ENCODE measurements at regions not wholly inside any gene's neighbourhood (a gene's known extent, or its start where the extent isn't known, plus 50 kb on each side); places are given as distances from the start of the nearest gene placed in this dataset.
"Not testable (repeated sequence)": the region's sequence is repeated elsewhere in the genome, so short reads cannot be mapped to it uniquely, and the experiment has no call there.

DNA sequence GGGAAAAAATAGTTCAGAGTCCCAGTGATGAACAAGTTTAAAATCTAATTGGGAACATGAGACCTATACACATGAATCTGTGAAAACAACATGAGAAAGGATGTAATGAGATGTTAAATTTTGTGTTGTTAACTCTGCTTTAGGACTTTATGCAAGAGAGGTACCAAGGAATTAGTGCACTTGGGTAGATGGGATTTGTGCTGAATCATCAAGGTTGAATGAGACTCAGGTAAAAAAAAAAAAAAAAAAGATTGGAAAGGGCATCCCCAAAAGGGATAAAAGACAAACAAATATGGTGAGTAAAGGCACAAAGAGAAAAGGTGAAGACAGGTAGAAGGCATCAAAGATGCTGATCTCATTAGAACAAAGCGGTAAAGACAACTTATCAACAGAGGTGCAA is 644.4 kb downstream of the CBLN4 start:
- in situ Hi-C loops (cut with HindIII; ENCODE audit: low sequenced_read_pairs), result no loop called here
- DNase-seq (ENCODE audit: low spot score), result no peak

- in situ Hi-C loops (cut with HindIII; ENCODE audit: low sequenced_read_pairs), result no loop called here
- no peak for DNase-seq (ENCODE audit: low spot score)
Measured at GRCh38 chr20:55354720-55355119, 650.6 kb downstream of the CBLN4 start.

GRCh38 chr20:55353206-55353605 is 652.1 kb downstream of the CBLN4 start:
- in situ Hi-C loops (cut with HindIII; ENCODE audit: low sequenced_read_pairs), result no loop called here

GRCh38 chr20:55348223-55348622 is 657.1 kb downstream of the CBLN4 start:
- in situ Hi-C loops (cut with HindIII; ENCODE audit: low sequenced_read_pairs), result no loop called here
- no peak for DNase-seq (ENCODE audit: low spot score)

More at GRCh38 chr20:55353206-55353605, 652.1 kb downstream of the CBLN4 start:
- DNase-seq (ENCODE audit: low spot score), result no peak

DNA sequence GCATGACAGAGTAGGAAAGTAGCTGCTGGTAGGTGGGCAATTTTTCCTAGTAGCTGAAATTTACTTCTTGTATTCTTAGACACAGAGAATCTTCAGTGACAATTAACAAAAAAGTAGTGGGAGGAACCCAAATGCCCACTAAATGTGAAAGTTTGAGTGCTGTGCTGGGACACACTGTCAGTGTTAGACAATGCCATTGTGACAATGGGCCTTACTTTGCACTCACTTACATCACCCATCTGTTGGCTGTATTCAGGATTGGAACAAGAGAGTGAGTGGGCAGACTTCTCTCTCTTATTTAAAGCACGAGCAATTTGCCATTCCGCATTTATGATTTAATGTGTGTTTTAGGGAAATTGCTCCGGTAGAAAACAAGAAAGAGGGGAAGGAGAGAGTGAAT is 662.5 kb downstream of the CBLN4 start:
- in situ Hi-C loops (cut with HindIII; ENCODE audit: low sequenced_read_pairs), result no loop called here
- DNase-seq (ENCODE audit: low spot score), result no peak

DNA sequence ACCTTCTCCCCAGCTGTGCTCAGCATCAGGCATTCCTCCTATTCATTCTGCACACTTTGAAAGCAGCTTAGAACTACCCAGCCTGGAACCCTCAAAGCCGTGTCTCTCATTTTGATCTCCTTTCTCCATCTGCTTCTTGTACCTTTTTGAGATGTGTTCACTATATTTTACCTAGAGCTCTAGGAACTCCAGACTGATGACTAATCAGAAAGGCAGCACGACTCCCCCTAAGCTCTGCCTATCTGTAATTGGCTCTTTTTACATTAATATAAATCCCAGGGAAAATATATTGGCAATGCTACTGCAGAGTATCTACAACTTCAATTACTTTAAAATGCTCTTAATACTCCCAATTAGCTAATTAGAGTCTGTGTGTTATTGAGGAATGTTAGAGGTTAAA is 671.5 kb downstream of the CBLN4 start:
- DNase-seq (ENCODE audit: low spot score), result no peak
- in situ Hi-C loops (cut with HindIII; ENCODE audit: low sequenced_read_pairs), result no loop called here

DNA sequence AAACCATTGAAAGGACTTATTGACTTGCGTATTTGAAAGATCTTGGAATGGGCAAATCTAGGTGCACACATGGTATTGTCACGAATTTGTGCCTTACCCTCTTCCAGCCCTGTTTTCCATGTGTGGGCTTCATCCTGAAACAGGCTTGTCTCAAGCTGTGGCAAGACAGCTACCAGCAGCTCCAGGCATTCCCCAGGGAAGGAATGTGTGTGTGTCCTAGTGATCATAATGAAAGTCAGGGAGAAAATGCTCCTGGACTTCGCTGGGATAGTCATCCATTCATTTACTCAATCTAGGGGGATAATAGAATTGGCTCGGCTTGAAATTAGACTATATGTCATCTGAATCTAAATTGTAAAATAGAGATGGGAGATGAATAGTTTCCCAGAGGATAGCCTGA is 676.2 kb downstream of the CBLN4 start:
- in situ Hi-C loops (cut with HindIII; ENCODE audit: low sequenced_read_pairs), result no loop called here
- DNase-seq (ENCODE audit: low spot score), result no peak

GRCh38 chr20:55322745-55323144 is 682.6 kb downstream of the CBLN4 start:
- no peak for DNase-seq (ENCODE audit: low spot score)
- in situ Hi-C loops (cut with HindIII; ENCODE audit: low sequenced_read_pairs), result no loop called here

- DNase-seq (ENCODE audit: low spot score), result no peak
- in situ Hi-C loops (cut with HindIII; ENCODE audit: low sequenced_read_pairs), result no loop called here
Measured at GRCh38 chr20:55316753-55317152, 688.6 kb downstream of the CBLN4 start.

DNA sequence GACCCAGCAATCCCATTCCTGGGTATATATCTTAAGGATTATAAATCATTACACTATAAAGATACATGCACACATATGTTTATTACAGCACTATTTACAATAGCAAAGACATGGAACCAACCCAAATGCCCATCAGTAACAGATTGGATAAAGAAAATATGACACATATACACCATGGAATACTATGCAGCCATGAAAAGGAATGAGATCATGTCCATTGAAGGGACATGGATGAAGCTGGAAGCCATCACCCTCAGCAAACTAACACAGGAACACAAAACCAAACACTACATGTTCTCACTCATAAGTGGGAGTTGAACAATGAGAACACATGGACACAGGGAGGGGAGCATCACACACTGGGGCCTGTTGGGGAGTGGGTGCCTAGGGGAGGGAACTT is 694.5 kb downstream of the CBLN4 start:
- DNase-seq (ENCODE audit: low spot score); in situ Hi-C loops (cut with HindIII; ENCODE audit: low sequenced_read_pairs): not testable (repeated sequence)

GRCh38 chr20:55291261-55291660 is 714.1 kb downstream of the CBLN4 start:
- in situ Hi-C loops (cut with HindIII; ENCODE audit: low sequenced_read_pairs), result no loop called here
- no peak for DNase-seq (ENCODE audit: low spot score)

- in situ Hi-C loops (cut with HindIII; ENCODE audit: low sequenced_read_pairs), result no loop called here
- DNase-seq (ENCODE audit: low spot score), result no peak
Measured at GRCh38 chr20:55283889-55284288, 721.4 kb downstream of the CBLN4 start.

DNA sequence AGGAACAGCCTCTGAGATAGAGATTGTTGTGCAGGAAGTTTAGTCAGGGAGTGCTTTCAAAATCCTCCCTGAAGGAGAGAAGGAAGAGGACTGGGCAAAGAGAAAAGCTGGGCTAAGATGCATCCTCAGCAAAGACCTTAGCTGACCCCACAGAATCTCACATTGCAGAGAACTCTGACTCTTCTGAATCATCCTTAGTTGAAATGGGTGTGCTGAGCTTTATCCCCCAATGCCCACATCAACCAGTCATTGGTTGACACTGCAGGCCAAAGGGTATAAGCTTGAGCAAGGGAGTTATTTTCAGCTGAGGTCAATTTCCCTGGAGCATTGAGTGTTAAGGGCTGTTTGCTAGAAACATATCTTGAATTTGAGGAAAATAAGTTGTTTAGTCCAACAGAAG is 732.2 kb downstream of the CBLN4 start:
- no peak for DNase-seq (ENCODE audit: low spot score)
- in situ Hi-C loops (cut with HindIII; ENCODE audit: low sequenced_read_pairs), result no loop called here

- in situ Hi-C loops (cut with HindIII; ENCODE audit: low sequenced_read_pairs), result no loop called here
- no peak for DNase-seq (ENCODE audit: low spot score)
Measured at GRCh38 chr20:55271371-55271770, 733.9 kb downstream of the CBLN4 start.

- in situ Hi-C loops (cut with HindIII; ENCODE audit: low sequenced_read_pairs), result no loop called here
- no peak for DNase-seq (ENCODE audit: low spot score)
Measured at GRCh38 chr20:55269913-55270312, 735.4 kb downstream of the CBLN4 start.

DNA sequence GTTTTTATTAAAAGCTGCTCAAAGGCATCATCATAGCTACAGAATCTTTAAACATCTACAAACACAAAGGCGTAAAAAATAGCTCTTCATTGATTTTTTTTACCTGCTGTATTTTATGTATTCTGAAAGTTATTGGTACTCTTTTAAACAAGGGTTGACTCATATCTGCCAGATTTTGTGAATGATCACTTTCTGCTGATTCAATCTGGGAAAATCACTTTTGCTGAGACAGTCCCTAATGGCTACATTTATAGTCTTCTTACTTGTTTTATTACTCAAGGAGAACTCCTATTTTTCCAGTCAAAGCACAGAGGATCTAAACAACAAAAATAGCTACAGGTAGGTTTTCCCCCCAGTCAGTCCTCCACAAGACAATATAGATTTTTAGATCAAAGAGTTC is 739.0 kb downstream of the CBLN4 start:
- in situ Hi-C loops (cut with HindIII; ENCODE audit: low sequenced_read_pairs), result no loop called here
- DNase-seq (ENCODE audit: low spot score), result no peak

DNA sequence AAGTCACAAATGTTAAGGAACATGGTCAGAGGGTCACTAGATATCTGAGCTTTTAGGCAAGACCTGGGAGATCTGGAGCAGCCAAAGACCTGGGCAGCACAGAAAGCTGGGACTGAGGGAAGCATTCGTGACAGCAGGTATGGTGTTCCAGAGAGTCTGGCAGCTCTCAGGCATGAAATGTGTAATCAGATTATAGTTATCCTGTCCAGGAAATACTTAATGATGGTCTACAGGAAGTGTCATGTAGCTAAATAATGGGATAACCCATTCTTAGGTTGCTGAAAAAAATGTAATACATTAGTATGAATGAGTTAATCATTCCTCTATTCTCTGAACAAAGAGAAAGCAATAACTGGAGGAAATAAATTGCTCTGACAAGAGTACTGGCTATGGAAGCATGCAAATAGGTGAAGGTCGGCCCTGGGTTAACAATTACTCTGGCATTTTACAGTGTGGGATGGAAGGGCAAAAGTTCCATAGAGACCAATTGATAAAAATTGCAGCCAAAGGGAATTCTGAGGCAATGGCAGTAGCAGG is 740.5 kb downstream of the CBLN4 start:
- no peak for DNase-seq (ENCODE audit: low spot score)
- in situ Hi-C loops (cut with HindIII; ENCODE audit: low sequenced_read_pairs), result no loop called here

GRCh38 chr20:55258559-55258958 is 746.8 kb downstream of the CBLN4 start:
- DNase-seq (ENCODE audit: low spot score), result no peak
- in situ Hi-C loops (cut with HindIII; ENCODE audit: low sequenced_read_pairs), result no loop called here

- no peak for DNase-seq (ENCODE audit: low spot score)
- in situ Hi-C loops (cut with HindIII; ENCODE audit: low sequenced_read_pairs), result no loop called here
Measured at GRCh38 chr20:55255016-55255415, 750.3 kb downstream of the CBLN4 start.

GRCh38 chr20:55253781-55254180 is 751.5 kb downstream of the CBLN4 start:
- no peak for DNase-seq (ENCODE audit: low spot score)
- in situ Hi-C loops (cut with HindIII; ENCODE audit: low sequenced_read_pairs), result no loop called here

DNA sequence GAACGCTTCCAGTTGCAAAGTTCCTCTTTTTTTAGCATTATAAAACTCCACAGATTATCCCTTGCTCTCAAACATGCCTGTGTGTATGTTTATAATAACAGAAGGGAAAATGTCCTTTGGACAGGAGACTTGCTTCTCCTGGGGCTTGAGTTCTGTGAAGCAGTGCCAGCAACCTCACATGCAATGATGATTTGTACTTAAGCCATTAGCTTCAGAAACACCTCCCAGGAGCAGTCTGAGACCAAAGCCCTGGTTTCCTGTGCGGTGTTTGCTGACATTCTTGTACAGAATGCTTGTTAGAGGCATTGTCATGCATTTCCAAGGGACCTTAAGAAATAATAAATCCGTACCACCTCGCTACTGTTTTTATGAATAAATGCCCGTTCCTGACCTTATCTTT is 752.8 kb downstream of the CBLN4 start:
- in situ Hi-C loops (cut with HindIII; ENCODE audit: low sequenced_read_pairs), result no loop called here

DNA sequence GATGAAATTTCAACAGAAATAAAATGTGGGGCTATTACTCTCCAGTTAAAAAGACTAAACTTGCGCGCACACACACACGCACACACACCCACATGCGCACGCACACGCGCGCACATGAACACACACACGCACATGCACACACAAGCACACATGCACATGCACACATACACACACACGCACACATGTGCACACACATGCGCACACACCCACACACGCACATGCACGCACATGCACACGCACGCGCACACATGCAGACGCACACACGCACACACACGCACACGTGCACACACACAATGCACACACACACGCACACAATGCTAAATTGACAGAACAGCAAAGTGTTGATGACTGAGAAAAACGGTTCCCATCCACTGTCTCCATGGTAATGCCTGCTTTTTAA is 754.1 kb downstream of the CBLN4 start:
- DNase-seq (ENCODE audit: low spot score), result no peak
- in situ Hi-C loops (cut with HindIII; ENCODE audit: low sequenced_read_pairs), result no loop called here

More for the DNA sequence above, 752.8 kb downstream of the CBLN4 start:
- no peak for DNase-seq (ENCODE audit: low spot score)

Measured in G401 (cell line).